ENCODE measurements at regions not wholly inside any gene's neighbourhood (a gene's known extent, or its start where the extent isn't known, plus 50 kb on each side); places are given as distances from the start of the nearest gene placed in this dataset.
"Not testable (repeated sequence)": the region's sequence is repeated elsewhere in the genome, so short reads cannot be mapped to it uniquely, and the experiment has no call there.

GRCh38 chr5:168096525-168096924, 194.9 kb upstream of the WWC1 start:
- Histone ChIP-seq H3K4me1 (ENCODE audit: control insufficient read depth in 1 of 2, insufficient read depth in 2 of 2, low read length in 2 of 2) (peaks cover 0 to 3% of the 10 kb centered on the region in 2 experiments), H3K23ac (ENCODE audit: low read length) (no peak overlapping the region), H3K79me2 (ENCODE audit: control insufficient read depth, insufficient read depth, low read length, poor library complexity) (no peaks in the 10 kb centered on the region), H3K27ac (ENCODE audit: low read depth, low read length) (no peak overlapping the region), H2AK5ac (ENCODE audit: low read length) (no peak overlapping the region), H3K9me3 (ENCODE audit: insufficient read depth, low read depth, low read length) (no peaks in the 10 kb centered on the region), H3K79me1 (ENCODE audit: low read length) (no peaks in the 10 kb centered on the region), H2BK120ac (ENCODE audit: insufficient read depth, low read length, poor library complexity) (no peak overlapping the region), H3K36me3 (ENCODE audit: control insufficient read depth in 1 of 2, insufficient read depth in 2 of 2, low read length in 2 of 2) (no peaks in the 10 kb centered on the region), H2AFZ (ENCODE audit: insufficient read depth, low read length, poor library complexity) (no peak overlapping the region), H3K9ac (ENCODE audit: low read length) (no peak overlapping the region), H4K8ac (ENCODE audit: low read depth, low read length) (no peak overlapping the region), H3K27me3 (ENCODE audit: insufficient read depth, low read length) (no peaks in the 10 kb centered on the region), H3K4ac (ENCODE audit: low read depth, low read length) (no peak overlapping the region), H4K12ac (ENCODE audit: low read depth, low read length) (no peak overlapping the region), H3K4me3 (ENCODE audit: low read depth, low read length) (no peak overlapping the region), H3K18ac (ENCODE audit: low read length) (no peak overlapping the region), H3K14ac (ENCODE audit: low read length) (no peak overlapping the region), H2BK12ac (ENCODE audit: low read length) (no peak overlapping the region), H4K91ac (ENCODE audit: low read depth, low read length) (no peak overlapping the region), H3K4me2 (ENCODE audit: low read length) (no peak overlapping the region), H2BK5ac (ENCODE audit: low read depth, low read length, poor library complexity) (no peak overlapping the region)
- no peak for DNase-seq
- WGBS (ENCODE audit: extremely low coverage, insufficient coverage, insufficient read length), result no CpG with 5 or more reads among the region's 1 CpG

- no peak overlapping the region for H3K9ac ChIP-seq (ENCODE audit: low read length)
- H3K18ac ChIP-seq (ENCODE audit: low read length), result no peak overlapping the region
- H3K27ac ChIP-seq (ENCODE audit: low read depth, low read length), result no peak overlapping the region
- DNase-seq, result no peak
- no peak overlapping the region for H3K4me3 ChIP-seq (ENCODE audit: low read depth, low read length)
- no peaks in the 10 kb centered on the region for H3K79me2 ChIP-seq (ENCODE audit: control insufficient read depth, insufficient read depth, low read length, poor library complexity)
- H4K8ac ChIP-seq (ENCODE audit: low read depth, low read length), result no peak overlapping the region
- no peaks in the 10 kb centered on the region for H3K36me3 ChIP-seq (ENCODE audit: control insufficient read depth in 1 of 2, insufficient read depth in 2 of 2, low read length in 2 of 2)
- no peak overlapping the region for H3K14ac ChIP-seq (ENCODE audit: low read length)
- H2AK5ac ChIP-seq (ENCODE audit: low read length), result no peak overlapping the region
- no peak overlapping the region for H2BK5ac ChIP-seq (ENCODE audit: low read depth, low read length, poor library complexity)
- H3K27me3 ChIP-seq (ENCODE audit: insufficient read depth, low read length), result no peaks in the 10 kb centered on the region
- H3K23ac ChIP-seq (ENCODE audit: low read length), result no peak overlapping the region
- H4K91ac ChIP-seq (ENCODE audit: low read depth, low read length), result no peak overlapping the region
- no peak overlapping the region for H4K12ac ChIP-seq (ENCODE audit: low read depth, low read length)
- H3K9me3 ChIP-seq (ENCODE audit: insufficient read depth, low read depth, low read length), result no peaks in the 10 kb centered on the region
- H3K4me1 ChIP-seq (ENCODE audit: control insufficient read depth in 1 of 2, insufficient read depth in 2 of 2, low read length in 2 of 2), result no peaks in the 10 kb centered on the region
- H2BK12ac ChIP-seq (ENCODE audit: low read length), result no peak overlapping the region
- no peak overlapping the region for H3K4ac ChIP-seq (ENCODE audit: low read depth, low read length)
- no peaks in the 10 kb centered on the region for H3K79me1 ChIP-seq (ENCODE audit: low read length)
- H2AFZ ChIP-seq (ENCODE audit: insufficient read depth, low read length, poor library complexity), result no peak overlapping the region
- H2BK120ac ChIP-seq (ENCODE audit: insufficient read depth, low read length, poor library complexity), result no peak overlapping the region
- WGBS (ENCODE audit: extremely low coverage, insufficient coverage, insufficient read length), result no CpG with 5 or more reads among the region's 12 CpGs
- no peak overlapping the region for H3K4me2 ChIP-seq (ENCODE audit: low read length)
These were observed 193.4 kb upstream of the WWC1 start for GRCh38 chr5:168097876-168098653.

- Histone ChIP-seq H3K14ac (ENCODE audit: low read length) (no peak overlapping the region), H2AFZ (ENCODE audit: insufficient read depth, low read length, poor library complexity) (no peak overlapping the region), H3K36me3 (ENCODE audit: control insufficient read depth in 1 of 2, insufficient read depth in 2 of 2, low read length in 2 of 2) (no peaks in the 10 kb centered on the region), H3K9ac (ENCODE audit: low read length) (no peak overlapping the region), H3K4me1 (ENCODE audit: control insufficient read depth in 1 of 2, insufficient read depth in 2 of 2, low read length in 2 of 2) (peaks cover 7 to 13% of the 10 kb centered on the region in 2 experiments), H3K79me2 (ENCODE audit: control insufficient read depth, insufficient read depth, low read length, poor library complexity) (no peaks in the 10 kb centered on the region), H4K91ac (ENCODE audit: low read depth, low read length) (no peak overlapping the region), H2AK5ac (ENCODE audit: low read length) (no peak overlapping the region), H3K9me3 (ENCODE audit: insufficient read depth, low read depth, low read length) (peaks cover 2% of the 10 kb centered on the region), H2BK12ac (ENCODE audit: low read length) (no peak overlapping the region), H3K23ac (ENCODE audit: low read length) (no peak overlapping the region), H3K4me2 (ENCODE audit: low read length) (no peak overlapping the region), H3K4ac (ENCODE audit: low read depth, low read length) (no peak overlapping the region), H3K18ac (ENCODE audit: low read length) (no peak overlapping the region), H3K4me3 (ENCODE audit: low read depth, low read length) (no peak overlapping the region), H3K27ac (ENCODE audit: low read depth, low read length) (no peak overlapping the region), H4K8ac (ENCODE audit: low read depth, low read length) (no peak overlapping the region), H3K79me1 (ENCODE audit: low read length) (no peaks in the 10 kb centered on the region), H3K27me3 (ENCODE audit: insufficient read depth, low read length) (no peaks in the 10 kb centered on the region), H2BK120ac (ENCODE audit: insufficient read depth, low read length, poor library complexity) (no peak overlapping the region), H2BK5ac (ENCODE audit: low read depth, low read length, poor library complexity) (no peak overlapping the region), H4K12ac (ENCODE audit: low read depth, low read length) (no peak overlapping the region)
- WGBS (ENCODE audit: extremely low coverage, insufficient coverage, insufficient read length), result no CpG with 5 or more reads among the region's 8 CpGs
- DNase-seq, result no peak
These were observed 190.1 kb upstream of the WWC1 start for GRCh38 chr5:168101352-168101751.

- not testable (repeated sequence) for H3K79me1 ChIP-seq (ENCODE audit: low read length); DNase-seq; H3K4me2 ChIP-seq (ENCODE audit: low read length); H3K27me3 ChIP-seq (ENCODE audit: insufficient read depth, low read length); H3K9ac ChIP-seq (ENCODE audit: low read length); H3K4me3 ChIP-seq (ENCODE audit: low read depth, low read length); H2BK120ac ChIP-seq (ENCODE audit: insufficient read depth, low read length, poor library complexity); H3K18ac ChIP-seq (ENCODE audit: low read length); H4K12ac ChIP-seq (ENCODE audit: low read depth, low read length); H2AFZ ChIP-seq (ENCODE audit: insufficient read depth, low read length, poor library complexity); H3K36me3 ChIP-seq (ENCODE audit: control insufficient read depth in 1 of 2, insufficient read depth in 2 of 2, low read length in 2 of 2); H4K91ac ChIP-seq (ENCODE audit: low read depth, low read length); H3K4ac ChIP-seq (ENCODE audit: low read depth, low read length); H2BK5ac ChIP-seq (ENCODE audit: low read depth, low read length, poor library complexity); H2BK12ac ChIP-seq (ENCODE audit: low read length); H3K27ac ChIP-seq (ENCODE audit: low read depth, low read length); H3K14ac ChIP-seq (ENCODE audit: low read length); H3K23ac ChIP-seq (ENCODE audit: low read length); H2AK5ac ChIP-seq (ENCODE audit: low read length); H3K9me3 ChIP-seq (ENCODE audit: insufficient read depth, low read depth, low read length); H4K8ac ChIP-seq (ENCODE audit: low read depth, low read length); H3K79me2 ChIP-seq (ENCODE audit: control insufficient read depth, insufficient read depth, low read length, poor library complexity)
- H3K4me1 ChIP-seq (ENCODE audit: control insufficient read depth in 1 of 2, insufficient read depth in 2 of 2, low read length in 2 of 2), result peaks cover 7 to 24% of the 10 kb centered on the region in 2 experiments
- no CpG with 5 or more reads among the region's 6 CpGs for WGBS (ENCODE audit: extremely low coverage, insufficient coverage, insufficient read length)
These were observed 188.4 kb upstream of the WWC1 start for GRCh38 chr5:168103018-168103417.

Measured in trophoblast cell (in vitro differentiated cells and primary cell).